ENCODE measurements at regions not wholly inside any gene's neighbourhood (a gene's known extent, or its start where the extent isn't known, plus 50 kb on each side); places are given as distances from the start of the nearest gene placed in this dataset.

DNA sequence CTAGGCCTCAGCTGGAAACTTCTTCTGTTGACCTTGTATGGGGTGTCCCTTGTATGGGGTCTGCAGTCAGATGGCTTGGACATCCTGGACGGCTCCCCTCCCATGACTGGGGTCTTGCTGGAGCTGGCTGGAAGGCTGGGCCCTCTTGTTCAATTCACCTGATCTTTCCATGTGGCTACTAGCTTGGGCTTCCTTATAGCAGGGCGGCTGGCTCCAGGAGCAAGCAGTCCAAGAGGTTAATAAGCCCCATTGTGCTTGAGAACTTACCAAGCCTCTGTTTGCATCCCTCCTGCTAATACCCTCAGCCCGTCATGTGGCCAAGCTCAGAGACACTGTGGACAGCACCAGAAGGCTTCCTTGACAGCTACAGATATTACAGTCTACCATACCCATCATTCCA, 111.6 kb upstream of the NPAS2 start:
- peaks cover 0 to under 1% of the 10 kb centered on the region in 2 experiments for H3K27me3 ChIP-seq (ENCODE audit: control insufficient read depth in 2 of 2, insufficient read depth in 2 of 2, low read length in 2 of 2)
- POLR2A ChIA-PET: no interaction called here
- no peaks in the 10 kb centered on the region for H3K9me3 ChIP-seq (replicated peaks; ENCODE audit: control insufficient read depth, insufficient read depth, low read length)
- H3K4me1 ChIP-seq (ENCODE audit: control insufficient read depth, extremely low read depth, insufficient read depth, low read length): no peaks in the 10 kb centered on the region
- intact Hi-C loops (cut with micrococcal nuclease) (no loop called here), dilution Hi-C loops (cut with MboI; ENCODE audit: extremely low pct_ligation_motif_present, low sequenced_read_pairs) (no loop called here)
- no peak overlapping the region for H3K27ac ChIP-seq (ENCODE audit: insufficient read depth, low read depth, low read length)
- H3K4me2 ChIP-seq (ENCODE audit: insufficient read depth, low read length): no peak overlapping the region
- CTCF ChIA-PET: no interaction called here
- no peaks in the 10 kb centered on the region for H3K79me2 ChIP-seq (ENCODE audit: control insufficient read depth, insufficient read depth, low read length)
- no peak for TF ChIP-seq MYC (IDR thresholded peaks at IDR 0.05; ENCODE audit: low read depth, low read length)
- TF ChIP-seq GATA2 (IDR thresholded peaks at IDR 0.05; ENCODE audit: insufficient read depth, insufficient read length, low read depth, low read length): no peak
- TF ChIP-seq FOS (IDR thresholded peaks at IDR 0.05; ENCODE audit: borderline replicate concordance, insufficient read depth, low read length): no peak
- no peak for TF ChIP-seq CTCF (IDR thresholded peaks at IDR 0.05; ENCODE audit: extremely low read depth in 1 of 2, insufficient read depth in 1 of 2, low read depth in 1 of 2, low read length in 2 of 2)
- TF ChIP-seq JUN (IDR thresholded peaks at IDR 0.05; ENCODE audit: borderline replicate concordance, insufficient read depth, insufficient read length, low read depth): no peak
- TF ChIP-seq POLR2AphosphoS5 (IDR thresholded peaks at IDR 0.05; ENCODE audit: insufficient read depth, low read depth, low read length): no peak
- no peak for TF ChIP-seq POLR2A (IDR thresholded peaks at IDR 0.05; ENCODE audit: low read depth, low read length)
- no peak for TF ChIP-seq EZH2 (IDR thresholded peaks at IDR 0.05; ENCODE audit: borderline replicate concordance, low read depth, low read length, severe bottlenecking)
- TF ChIP-seq MAX (IDR thresholded peaks at IDR 0.05; ENCODE audit: insufficient read depth, insufficient read length): no peak
- no peak overlapping the region for H3K9ac ChIP-seq (replicated peaks; ENCODE audit: extremely low read depth, insufficient read depth, low read length)
- H3K36me3 ChIP-seq (ENCODE audit: control insufficient read depth in 2 of 2, extremely low read depth in 1 of 2, insufficient read depth in 2 of 2, low read length in 2 of 2): no peaks in the 10 kb centered on the region
- FAIRE-seq (no peak), DNase-seq (ENCODE audit: low read depth, low spot score) (no peak)
- H3K4me3 ChIP-seq (replicated peaks in 1 of 3; ENCODE audit: insufficient read depth in 1 of 3, low read depth in 1 of 3, low read length in 3 of 3): no peak overlapping the region
- no peaks in the 10 kb centered on the region for H3K9me1 ChIP-seq (replicated peaks; ENCODE audit: control insufficient read depth, extremely low read depth, insufficient read depth, low read length)
- no peaks in the 10 kb centered on the region for H4K20me1 ChIP-seq (replicated peaks; ENCODE audit: control insufficient read depth, extremely low read depth, insufficient read depth, low read length)
- no peak overlapping the region for H2AFZ ChIP-seq (ENCODE audit: low read depth, low read length)
- BruUV-seq (replicated peaks): no TSS peak
